GM12875 (cell line): ENCODE measurements at regions not wholly inside any gene's neighbourhood (a gene's known extent, or its start where the extent isn't known, plus 50 kb on each side); places are given as distances from the start of the nearest gene placed in this dataset.

Experiments
- H3K4me3 ChIP-seq: one replicate; pipeline ENCODE4 v1.5.1; 2011; ENCODE audit warnings: low read depth, low read length, control low read depth
- CTCF ChIP-seq: IDR thresholded peaks from 2 replicates; pipeline ENCODE4 v1.5.1; 2011; ENCODE audit warnings: low read depth, mild to moderate bottlenecking, control low read depth, inconsistent platforms, low read length, moderate library complexity, borderline replicate concordance; ENCODE audit not compliant: insufficient read depth

- H3K4me3 ChIP-seq = no peak overlapping the region
- no peak for TF ChIP-seq CTCF
Observed at GRCh38 chr5:69019668-69020375, 74.0 kb upstream of the SLC30A5 start.

- H3K4me3 ChIP-seq = no peak overlapping the region
- peak; percentile 49; the same call in 1 of the 2 replicates for TF ChIP-seq CTCF
Observed at GRCh38 chr5:69024241-69024651, 69.6 kb upstream of the SLC30A5 start.

- no peak for TF ChIP-seq CTCF
- H3K4me3 ChIP-seq = no peak overlapping the region
Observed at GRCh38 chr5:69029292-69029691, 64.5 kb upstream of the SLC30A5 start.

- H3K4me3 ChIP-seq = no peak overlapping the region
- no peak for TF ChIP-seq CTCF
Observed at GRCh38 chr5:69030358-69031062, 63.3 kb upstream of the SLC30A5 start.

GRCh38 chr5:69032009-69032408 is 61.8 kb upstream of the SLC30A5 start:
- TF ChIP-seq CTCF = 0 out of 2 replicates have a peak, but pooled peaks have one; percentile 7
- no peak overlapping the region for H3K4me3 ChIP-seq

- no peak for TF ChIP-seq CTCF
- no peak overlapping the region for H3K4me3 ChIP-seq
Observed at GRCh38 chr5:69033690-69034089, 60.1 kb upstream of the SLC30A5 start.

GRCh38 chr5:69034898-69035297 is 58.9 kb upstream of the SLC30A5 start:
- no peak for TF ChIP-seq CTCF
- no peak overlapping the region for H3K4me3 ChIP-seq
